Activated CD4-positive, alpha-beta T cell treated with anti-CD3 and anti-CD28 coated beads, Interleukin-2, amount 10 ng/mL, durations not matched to agents 7 days and 5 days (primary cell): ENCODE measurements at regions not wholly inside any gene's neighbourhood (a gene's known extent, or its start where the extent isn't known, plus 50 kb on each side); places are given as distances from the start of the nearest gene placed in this dataset.

Experiments
- CTCF ChIA-PET: fragments of 350-600 bp; sonication (Branson Sonifier 250); formaldehyde crosslinking; loops from one replicate; lab custom pipeline; 2021; ENCODE audit warnings: antibody characterized with exemption; lab: Charles Lee
- POLR2A ChIA-PET: fragments of 350-600 bp; sonication (Branson Sonifier 250); formaldehyde crosslinking; loops from one replicate; lab custom pipeline; 2021; ENCODE audit warnings: antibody characterized with exemption; lab: Charles Lee
- DNase-seq: peaks from one replicate; pipeline ENCODE4 v3.0.0-alpha.2; 2020
- H3K27ac Mint-ChIP-seq: one replicate; pipeline ENCODE4 v1.8.0; 2021; ENCODE audit warnings: mild to moderate bottlenecking, moderate library complexity, mixed read lengths
- H3K27me3 Mint-ChIP-seq: one replicate; pipeline ENCODE4 v1.8.0; 2021; ENCODE audit warnings: mixed read lengths
- H3K36me3 Mint-ChIP-seq: one replicate; pipeline ENCODE4 v1.8.0; 2021; ENCODE audit warnings: low read depth, mixed read lengths
- H3K4me1 Mint-ChIP-seq: one replicate; pipeline ENCODE4 v1.8.0; 2021; ENCODE audit warnings: mixed read lengths
- H3K4me3 Mint-ChIP-seq: one replicate; pipeline ENCODE4 v1.8.0; 2021; ENCODE audit warnings: mild to moderate bottlenecking, moderate library complexity, mixed read lengths
- H3K9me3 Mint-ChIP-seq: one replicate; pipeline ENCODE4 v1.8.0; 2021; ENCODE audit warnings: mixed read lengths

DNA sequence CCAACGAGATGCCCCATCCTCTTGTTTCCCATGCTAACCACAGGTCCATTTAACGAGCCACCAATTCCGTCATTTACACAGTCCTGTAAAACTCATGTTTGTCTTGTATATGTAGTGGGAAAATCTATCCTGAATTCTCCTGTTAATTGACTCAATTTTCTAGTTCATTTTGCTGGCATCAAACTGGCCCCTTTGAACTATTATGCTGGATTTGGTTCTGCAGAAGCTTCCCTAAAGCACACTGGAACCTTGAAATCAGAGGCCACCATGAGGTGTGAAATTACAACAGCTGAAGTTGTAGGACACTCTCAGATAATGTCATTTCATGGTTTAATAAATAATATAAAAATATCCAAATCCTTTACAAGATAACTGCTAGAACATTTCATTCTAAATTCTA, 129.8 kb upstream of the AKR1E2 start:
- ChIA-PET CTCF (interaction anchor here (1.0 to 1.7 kb wide), 2 partner anchors 8 to 10 kb away, joined by 4 read pairs; no protein-coding TSS in a partner anchor), POLR2A (no interaction called here)
- no peaks in the 10 kb centered on the region for H3K9me3 Mint-ChIP-seq
- DNase-seq: no peak
- H3K27me3 Mint-ChIP-seq: peaks cover 16% of the 10 kb centered on the region
- H3K4me1 Mint-ChIP-seq: no peaks in the 10 kb centered on the region
- no peak overlapping the region for H3K27ac Mint-ChIP-seq
- H3K36me3 Mint-ChIP-seq: no peaks in the 10 kb centered on the region
- H3K4me3 Mint-ChIP-seq: no peak overlapping the region

DNA sequence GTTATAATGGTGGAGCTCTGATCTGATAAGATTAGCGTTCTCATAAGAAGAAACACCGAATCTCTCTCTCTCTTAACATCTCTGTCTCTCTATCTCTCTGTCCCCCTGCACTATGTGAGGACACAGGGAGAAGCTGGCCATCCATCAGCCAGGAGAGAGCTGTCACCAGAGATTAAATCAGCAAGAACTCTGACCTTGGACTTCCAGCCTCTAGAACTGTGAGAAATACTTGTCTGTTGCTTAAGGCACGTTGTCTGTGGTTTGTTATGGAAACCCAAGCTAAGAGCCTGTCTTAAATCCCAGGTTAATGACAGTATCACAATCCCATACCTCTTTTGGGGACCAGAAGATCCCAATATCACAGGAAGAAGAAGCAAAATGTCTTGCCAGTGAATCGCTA, 132.0 kb upstream of the AKR1E2 start:
- no peaks in the 10 kb centered on the region for H3K36me3 Mint-ChIP-seq
- no peak overlapping the region for H3K27ac Mint-ChIP-seq
- H3K9me3 Mint-ChIP-seq: no peaks in the 10 kb centered on the region
- no peaks in the 10 kb centered on the region for H3K4me1 Mint-ChIP-seq
- peaks cover 8% of the 10 kb centered on the region for H3K27me3 Mint-ChIP-seq
- POLR2A ChIA-PET: no interaction called here
- no peak overlapping the region for H3K4me3 Mint-ChIP-seq
- no peak for DNase-seq
- CTCF ChIA-PET: no interaction called here

DNA sequence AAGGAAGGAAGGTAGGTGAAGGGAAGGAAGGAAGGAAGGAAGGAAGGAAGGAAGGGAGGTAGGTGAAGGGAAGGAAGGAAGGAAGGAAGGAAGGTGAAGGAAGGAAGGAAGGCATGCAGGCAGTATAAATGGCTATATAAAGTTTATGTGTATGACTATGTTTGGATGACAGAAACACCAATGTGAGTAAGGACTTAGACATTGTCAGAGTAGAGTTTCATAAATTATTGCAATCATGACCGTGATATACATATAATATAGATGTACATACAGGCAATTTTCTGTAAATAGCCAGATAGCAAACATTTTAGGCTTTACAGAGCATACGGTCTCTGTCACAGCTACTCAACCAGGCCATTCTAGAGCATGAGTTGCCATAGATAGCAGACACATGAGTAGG, 133.8 kb upstream of the AKR1E2 start:
- H3K36me3 Mint-ChIP-seq: no peaks in the 10 kb centered on the region
- peaks cover 4% of the 10 kb centered on the region for H3K27me3 Mint-ChIP-seq
- ChIA-PET POLR2A (no interaction called here), CTCF (no interaction called here)
- DNase-seq: no peak
- H3K4me3 Mint-ChIP-seq: no peak overlapping the region
- H3K4me1 Mint-ChIP-seq: no peaks in the 10 kb centered on the region
- H3K27ac Mint-ChIP-seq: no peak overlapping the region
- H3K9me3 Mint-ChIP-seq: no peaks in the 10 kb centered on the region

DNA sequence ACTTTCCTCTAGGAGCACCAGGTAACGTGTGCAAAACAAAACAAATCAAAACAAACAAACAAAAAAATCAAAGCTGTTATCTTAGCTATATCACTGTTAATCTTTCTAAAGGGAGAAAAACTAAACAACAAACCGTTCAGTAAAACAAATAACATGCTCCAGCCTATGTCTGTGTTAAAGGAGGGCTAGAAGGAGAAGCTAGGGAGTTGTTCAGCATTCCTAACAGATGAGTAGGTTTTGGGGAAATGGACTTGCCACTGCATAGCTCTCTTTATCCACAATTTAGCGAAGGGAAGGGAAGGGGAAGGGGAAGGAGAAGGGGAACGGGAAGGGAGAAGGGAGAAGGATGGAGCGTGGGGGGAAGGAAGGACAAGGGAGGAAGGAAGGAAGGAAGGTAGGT, 134.2 kb upstream of the AKR1E2 start:
- Mint-ChIP-seq H3K27me3 (peaks cover under 1% of the 10 kb centered on the region), H3K9me3 (no peaks in the 10 kb centered on the region), H3K4me3 (no peak overlapping the region), H3K27ac (no peak overlapping the region), H3K4me1 (no peaks in the 10 kb centered on the region), H3K36me3 (no peaks in the 10 kb centered on the region)
- POLR2A ChIA-PET: no interaction called here
- CTCF ChIA-PET: no interaction called here
- DNase-seq: no peak

DNA sequence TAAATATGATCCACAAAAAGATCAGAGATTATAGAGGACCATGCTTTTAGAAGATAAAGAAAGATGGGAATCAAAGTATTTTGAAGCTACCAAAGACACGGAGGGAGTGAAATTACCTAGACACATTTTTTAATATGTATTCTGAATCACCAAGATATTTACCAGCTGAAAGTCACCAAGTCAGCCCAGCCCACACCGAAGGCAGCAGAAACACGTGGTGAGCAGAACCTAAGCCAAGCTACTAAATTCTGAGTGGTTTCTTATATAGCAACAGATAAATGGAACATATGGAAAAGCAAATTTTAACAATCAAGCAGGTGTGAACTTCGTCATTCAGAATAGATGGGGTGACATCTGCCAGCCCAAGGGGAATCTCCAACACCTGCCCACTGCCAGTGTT, 134.7 kb upstream of the AKR1E2 start:
- no peak overlapping the region for H3K4me3 Mint-ChIP-seq
- no peaks in the 10 kb centered on the region for H3K36me3 Mint-ChIP-seq
- H3K27ac Mint-ChIP-seq: no peak overlapping the region
- H3K4me1 Mint-ChIP-seq: no peaks in the 10 kb centered on the region
- no peak for DNase-seq
- no peaks in the 10 kb centered on the region for H3K9me3 Mint-ChIP-seq
- H3K27me3 Mint-ChIP-seq: no peaks in the 10 kb centered on the region
- ChIA-PET POLR2A (no interaction called here), CTCF (no interaction called here)

DNA sequence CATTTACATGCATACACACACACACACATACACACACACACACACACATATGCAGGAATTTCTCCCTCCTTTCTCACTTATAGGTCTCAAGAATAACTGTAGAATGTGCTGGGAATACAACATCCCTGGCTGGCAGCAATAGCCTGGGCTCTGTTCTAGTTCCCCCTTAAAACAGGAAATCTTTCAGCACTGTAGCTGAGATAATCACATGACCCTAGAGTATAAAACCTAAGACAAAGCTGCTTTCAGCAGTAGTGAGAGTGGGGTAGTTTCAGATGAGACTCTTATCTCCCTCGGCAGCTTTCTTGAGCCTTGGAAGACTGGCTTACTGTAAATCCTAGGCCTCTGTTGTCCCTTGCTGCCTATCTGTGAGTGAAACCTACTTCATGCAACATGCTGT, 137.4 kb upstream of the AKR1E2 start:
- ChIA-PET CTCF (no interaction called here), POLR2A (no interaction called here)
- H3K27ac Mint-ChIP-seq: no peak overlapping the region
- no peak for DNase-seq
- no peaks in the 10 kb centered on the region for H3K27me3 Mint-ChIP-seq
- H3K9me3 Mint-ChIP-seq: no peaks in the 10 kb centered on the region
- no peaks in the 10 kb centered on the region for H3K4me1 Mint-ChIP-seq
- H3K36me3 Mint-ChIP-seq: no peaks in the 10 kb centered on the region
- H3K4me3 Mint-ChIP-seq: no peak overlapping the region

DNA sequence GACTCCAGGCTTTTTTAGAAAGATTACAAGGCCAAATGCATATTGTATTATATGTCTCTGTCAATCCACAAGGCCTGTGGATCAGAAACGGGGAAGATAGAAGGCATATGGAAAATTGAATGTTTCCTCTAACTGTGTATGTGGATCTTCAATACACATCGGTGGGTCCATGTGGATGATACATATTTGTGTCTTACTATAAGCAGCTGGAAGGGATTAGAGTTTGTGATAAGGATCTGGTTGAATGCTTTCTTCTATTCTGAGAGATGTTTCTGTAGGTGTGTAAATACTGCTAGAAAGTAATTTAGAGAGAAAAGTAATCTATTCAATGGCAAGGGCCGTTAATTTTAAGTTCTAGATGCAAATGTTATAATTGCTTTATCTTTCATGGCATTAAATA, 137.8 kb upstream of the AKR1E2 start:
- no peaks in the 10 kb centered on the region for H3K9me3 Mint-ChIP-seq
- H3K4me3 Mint-ChIP-seq: no peak overlapping the region
- POLR2A ChIA-PET: no interaction called here
- no peak overlapping the region for H3K27ac Mint-ChIP-seq
- no peaks in the 10 kb centered on the region for H3K36me3 Mint-ChIP-seq
- no peak for DNase-seq
- CTCF ChIA-PET: no interaction called here
- no peaks in the 10 kb centered on the region for H3K4me1 Mint-ChIP-seq
- H3K27me3 Mint-ChIP-seq: peaks cover 2% of the 10 kb centered on the region

DNA sequence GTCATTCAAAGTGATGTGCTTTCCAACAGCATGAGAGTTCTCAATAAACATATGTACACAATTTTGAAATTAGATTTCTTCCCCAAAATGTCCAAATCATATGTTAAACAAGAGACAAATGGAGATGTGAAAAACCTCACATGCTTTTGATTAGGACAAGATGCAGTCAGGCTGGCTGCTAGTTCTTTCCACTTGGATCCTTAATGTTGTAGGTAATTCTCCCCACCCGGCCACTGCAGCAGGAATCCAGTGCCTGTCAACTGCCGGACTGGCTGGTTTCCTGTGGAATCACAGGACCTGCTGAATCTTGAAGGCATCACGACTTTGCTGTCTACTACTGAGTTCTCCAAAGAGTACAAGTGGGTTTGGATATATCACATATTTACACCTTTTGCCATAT, 138.6 kb upstream of the AKR1E2 start:
- H3K27me3 Mint-ChIP-seq: peaks cover 2% of the 10 kb centered on the region
- H3K9me3 Mint-ChIP-seq: no peaks in the 10 kb centered on the region
- no peaks in the 10 kb centered on the region for H3K36me3 Mint-ChIP-seq
- CTCF ChIA-PET: no interaction called here
- no peak overlapping the region for H3K27ac Mint-ChIP-seq
- no peaks in the 10 kb centered on the region for H3K4me1 Mint-ChIP-seq
- POLR2A ChIA-PET: no interaction called here
- no peak overlapping the region for H3K4me3 Mint-ChIP-seq
- DNase-seq: no peak

DNA sequence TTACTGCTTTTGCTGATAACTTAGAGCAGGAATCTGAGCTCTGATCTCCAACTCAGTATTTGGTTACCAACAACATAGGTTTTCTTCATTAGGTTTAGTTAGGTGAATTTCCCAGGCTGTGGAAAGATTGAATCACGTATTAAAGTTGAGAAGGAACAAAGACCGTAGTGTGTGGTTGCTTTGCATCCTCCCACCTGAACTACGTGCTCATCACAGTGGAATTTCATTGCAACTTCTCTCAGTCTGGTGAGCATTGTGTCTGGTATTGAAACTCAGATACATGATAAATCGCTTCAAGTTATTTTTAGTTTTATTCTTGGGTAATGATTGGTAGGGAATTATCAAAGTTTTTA, 139.4 kb upstream of the AKR1E2 start:
- CTCF ChIA-PET: no interaction called here
- DNase-seq: no peak
- no peaks in the 10 kb centered on the region for H3K36me3 Mint-ChIP-seq
- H3K27ac Mint-ChIP-seq: no peak overlapping the region
- no peaks in the 10 kb centered on the region for H3K4me1 Mint-ChIP-seq
- POLR2A ChIA-PET: no interaction called here
- H3K9me3 Mint-ChIP-seq: no peaks in the 10 kb centered on the region
- H3K27me3 Mint-ChIP-seq: peaks cover 2% of the 10 kb centered on the region
- no peak overlapping the region for H3K4me3 Mint-ChIP-seq

DNA sequence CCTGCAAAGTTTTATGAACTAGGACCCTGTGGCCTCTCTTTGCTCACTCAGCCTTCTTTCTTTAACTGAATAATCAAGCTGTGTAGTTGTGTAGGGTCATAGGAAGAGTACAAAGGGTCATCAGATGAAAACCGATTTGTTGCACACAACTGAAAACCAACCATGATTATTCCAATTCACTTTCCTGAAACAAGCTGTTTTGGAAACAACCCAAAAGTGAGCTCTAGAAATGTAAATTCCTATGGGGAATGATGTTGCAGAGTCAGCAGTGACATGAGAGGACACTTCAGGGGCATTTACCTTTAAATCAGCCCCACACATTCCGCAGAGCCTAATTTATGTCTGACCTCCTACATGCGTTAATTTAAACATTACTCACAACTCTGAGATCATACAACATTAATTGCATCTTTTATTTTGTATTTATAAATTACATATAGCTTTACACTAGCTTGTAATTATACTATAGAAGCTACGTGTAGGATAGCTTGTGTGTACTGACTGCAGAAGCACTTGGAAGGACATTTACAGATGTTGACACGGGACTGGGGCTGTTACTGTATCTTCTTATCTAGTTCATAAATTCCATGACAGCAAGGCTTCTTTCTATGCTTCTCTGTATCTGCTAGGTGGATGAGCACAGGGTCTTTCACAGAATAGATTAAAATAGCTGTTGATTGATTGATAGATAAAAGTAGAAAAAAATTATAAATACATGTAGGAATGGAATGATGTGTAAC, 139.9 kb upstream of the AKR1E2 start:
- CTCF ChIA-PET: no interaction called here
- Mint-ChIP-seq H3K27ac (no peak overlapping the region), H3K36me3 (no peaks in the 10 kb centered on the region), H3K9me3 (no peaks in the 10 kb centered on the region), H3K4me3 (no peak overlapping the region), H3K4me1 (no peaks in the 10 kb centered on the region), H3K27me3 (peaks cover 2% of the 10 kb centered on the region)
- POLR2A ChIA-PET: no interaction called here
- DNase-seq: no peak

DNA sequence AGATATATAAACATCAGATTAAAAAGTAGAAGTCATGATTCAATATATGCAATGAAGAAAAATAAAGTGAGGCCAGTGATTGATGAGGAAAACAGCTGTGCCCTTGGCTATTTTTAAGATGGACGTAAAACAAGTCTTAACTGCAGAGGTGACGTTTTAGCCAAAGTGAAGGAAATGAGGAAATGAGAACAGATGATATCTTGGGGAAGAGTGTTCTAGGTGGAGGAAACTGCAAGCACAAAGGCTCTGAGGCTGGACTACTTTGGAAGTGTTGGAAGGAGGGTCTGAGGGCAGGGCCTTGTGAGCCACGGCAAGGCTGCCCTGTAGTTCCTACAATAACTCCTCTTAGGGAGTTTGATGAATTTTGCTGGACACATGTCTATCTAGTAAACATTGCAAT, 140.5 kb upstream of the AKR1E2 start:
- no peak for DNase-seq
- CTCF ChIA-PET: no interaction called here
- POLR2A ChIA-PET: no interaction called here

DNA sequence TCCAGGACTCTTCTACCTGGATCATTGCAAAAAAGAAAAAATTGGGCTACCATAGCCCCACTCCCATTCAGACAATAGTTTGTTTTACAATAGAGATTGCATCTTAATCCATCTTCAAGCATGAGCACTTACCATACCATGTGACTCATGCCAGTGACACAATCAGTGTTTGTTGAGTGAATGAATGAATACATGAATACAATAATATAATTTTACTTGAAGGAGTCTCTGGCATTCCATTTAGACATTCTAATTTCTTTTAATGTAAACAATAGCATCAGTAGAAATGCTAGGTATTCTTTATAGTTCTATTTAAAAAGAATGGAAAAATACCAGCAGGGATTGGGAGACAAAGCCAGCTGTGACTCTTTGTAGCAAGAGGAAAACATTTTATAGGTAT, 141.6 kb upstream of the AKR1E2 start:
- CTCF ChIA-PET: no interaction called here
- H3K4me1 Mint-ChIP-seq: no peaks in the 10 kb centered on the region
- H3K27ac Mint-ChIP-seq: no peak overlapping the region
- POLR2A ChIA-PET: no interaction called here
- H3K36me3 Mint-ChIP-seq: no peaks in the 10 kb centered on the region
- H3K9me3 Mint-ChIP-seq: no peaks in the 10 kb centered on the region
- H3K27me3 Mint-ChIP-seq: peaks cover 2% of the 10 kb centered on the region
- DNase-seq: no peak
- H3K4me3 Mint-ChIP-seq: no peak overlapping the region

More for the DNA sequence above, 140.5 kb upstream of the AKR1E2 start:
- Mint-ChIP-seq H3K4me1 (no peaks in the 10 kb centered on the region), H3K9me3 (no peaks in the 10 kb centered on the region), H3K27me3 (peaks cover 2% of the 10 kb centered on the region), H3K27ac (no peak overlapping the region), H3K36me3 (no peaks in the 10 kb centered on the region), H3K4me3 (no peak overlapping the region)

DNA sequence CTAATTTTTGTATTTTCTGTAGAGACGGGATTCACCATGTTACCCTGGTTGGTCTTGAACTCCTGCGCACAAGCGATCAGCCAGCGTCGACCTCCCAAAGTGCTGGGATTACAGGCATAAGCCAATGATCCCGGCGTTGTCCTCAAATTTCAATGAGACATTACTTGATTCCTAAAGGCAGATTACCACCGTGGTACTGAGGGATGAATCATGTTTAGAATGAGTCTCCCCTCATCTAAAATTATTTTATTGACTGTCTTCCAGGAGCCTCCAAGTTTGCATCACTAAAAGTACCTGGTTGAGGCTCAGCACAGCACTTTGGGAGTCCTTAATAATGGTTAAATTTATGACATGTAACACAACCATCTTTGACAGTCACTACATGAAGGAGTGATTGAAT, 142.2 kb upstream of the AKR1E2 start:
- ChIA-PET CTCF (no interaction called here), POLR2A (no interaction called here)
- peaks cover 2% of the 10 kb centered on the region for H3K27me3 Mint-ChIP-seq
- H3K36me3 Mint-ChIP-seq: no peaks in the 10 kb centered on the region
- H3K4me1 Mint-ChIP-seq: no peaks in the 10 kb centered on the region
- no peak overlapping the region for H3K4me3 Mint-ChIP-seq
- DNase-seq: no peak
- H3K27ac Mint-ChIP-seq: no peak overlapping the region
- no peaks in the 10 kb centered on the region for H3K9me3 Mint-ChIP-seq

DNA sequence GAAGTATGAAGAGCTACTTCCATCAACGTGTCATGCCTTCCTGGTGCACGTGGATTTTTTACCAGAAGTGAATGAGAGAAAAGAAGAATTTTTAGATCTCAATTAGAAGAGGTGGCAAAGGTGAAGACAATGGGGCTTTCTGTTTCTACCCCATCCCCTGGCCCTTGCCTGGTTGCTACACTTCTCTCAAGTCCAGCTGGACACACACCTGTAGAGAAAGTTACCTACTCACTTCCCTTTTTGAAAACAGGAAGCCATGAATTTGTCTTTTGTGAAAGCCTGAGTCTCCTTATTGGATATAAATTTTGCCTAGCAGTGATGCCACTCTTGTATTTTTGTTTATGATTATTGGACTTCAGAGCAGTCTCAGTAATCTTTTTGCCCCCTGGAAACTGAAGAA, 142.9 kb upstream of the AKR1E2 start:
- no peak overlapping the region for H3K4me3 Mint-ChIP-seq
- no peak for DNase-seq
- no peaks in the 10 kb centered on the region for H3K36me3 Mint-ChIP-seq
- H3K4me1 Mint-ChIP-seq: no peaks in the 10 kb centered on the region
- no peak overlapping the region for H3K27ac Mint-ChIP-seq
- H3K9me3 Mint-ChIP-seq: no peaks in the 10 kb centered on the region
- H3K27me3 Mint-ChIP-seq: peaks cover 5% of the 10 kb centered on the region
- POLR2A ChIA-PET: no interaction called here
- CTCF ChIA-PET: no interaction called here
